ENCODE measurements at regions not wholly inside any gene's neighbourhood (a gene's known extent, or its start where the extent isn't known, plus 50 kb on each side); places are given as distances from the start of the nearest gene placed in this dataset.

DNA sequence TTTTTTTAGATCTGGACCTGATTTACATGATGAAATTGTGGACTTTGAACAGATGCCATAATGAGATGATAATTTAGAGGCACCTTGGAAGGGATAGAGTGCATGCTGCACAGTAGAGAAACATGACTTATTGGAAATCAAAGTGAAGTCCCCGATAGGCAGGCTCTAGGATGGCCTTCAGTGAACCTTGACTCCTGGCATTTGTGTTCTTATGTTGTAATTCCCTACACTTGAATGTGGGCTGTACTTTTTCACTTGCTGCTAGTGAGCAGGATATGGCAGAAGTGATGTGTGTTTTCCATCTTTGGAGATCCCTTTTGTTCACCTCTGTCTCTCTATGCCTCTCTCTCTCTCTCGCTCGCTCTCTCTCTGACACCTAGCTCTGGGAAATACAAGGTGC, 1614.6 kb downstream of the PCDH9 start:
- H3K4me1 Mint-ChIP-seq (ENCODE audit: low read depth), result no peaks in the 10 kb centered on the region
- no peaks in the 10 kb centered on the region for H3K36me3 Mint-ChIP-seq (ENCODE audit: low read depth)
- H3K27me3 Mint-ChIP-seq (ENCODE audit: insufficient read depth), result no peaks in the 10 kb centered on the region
- H3K4me3 Mint-ChIP-seq, result no peak overlapping the region
- no peaks in the 10 kb centered on the region for H3K9me3 Mint-ChIP-seq
- no peak for DNase-seq
- H3K27ac Mint-ChIP-seq, result no peak overlapping the region
- TF ChIP-seq, protein P1, sequence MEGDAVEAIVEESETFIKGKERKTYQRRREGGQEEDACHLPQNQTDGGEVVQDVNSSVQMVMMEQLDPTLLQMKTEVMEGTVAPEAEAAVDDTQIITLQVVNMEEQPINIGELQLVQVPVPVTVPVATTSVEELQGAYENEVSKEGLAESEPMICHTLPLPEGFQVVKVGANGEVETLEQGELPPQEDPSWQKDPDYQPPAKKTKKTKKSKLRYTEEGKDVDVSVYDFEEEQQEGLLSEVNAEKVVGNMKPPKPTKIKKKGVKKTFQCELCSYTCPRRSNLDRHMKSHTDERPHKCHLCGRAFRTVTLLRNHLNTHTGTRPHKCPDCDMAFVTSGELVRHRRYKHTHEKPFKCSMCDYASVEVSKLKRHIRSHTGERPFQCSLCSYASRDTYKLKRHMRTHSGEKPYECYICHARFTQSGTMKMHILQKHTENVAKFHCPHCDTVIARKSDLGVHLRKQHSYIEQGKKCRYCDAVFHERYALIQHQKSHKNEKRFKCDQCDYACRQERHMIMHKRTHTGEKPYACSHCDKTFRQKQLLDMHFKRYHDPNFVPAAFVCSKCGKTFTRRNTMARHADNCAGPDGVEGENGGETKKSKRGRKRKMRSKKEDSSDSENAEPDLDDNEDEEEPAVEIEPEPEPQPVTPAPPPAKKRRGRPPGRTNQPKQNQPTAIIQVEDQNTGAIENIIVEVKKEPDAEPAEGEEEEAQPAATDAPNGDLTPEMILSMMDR (IDR thresholded peaks at IDR 0.05), result no peak

DNA sequence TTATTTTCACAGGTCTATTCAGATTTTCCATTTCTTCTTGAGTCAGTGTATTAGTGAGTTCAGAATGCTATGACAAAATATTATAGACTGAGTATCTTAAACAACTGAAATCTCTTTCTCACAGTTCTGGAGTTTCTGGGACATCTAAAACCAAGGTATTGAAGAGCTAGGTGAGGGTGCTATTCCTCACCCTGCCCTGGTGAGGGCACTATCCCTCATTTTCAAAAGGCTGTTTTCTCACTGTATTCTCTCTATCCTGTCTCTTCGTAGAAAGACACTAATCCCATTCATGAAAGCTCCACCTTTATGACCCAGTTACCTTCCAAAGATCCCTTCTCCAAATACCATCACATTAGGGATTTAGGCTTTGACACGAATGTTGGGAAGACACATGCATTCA, 1617.1 kb downstream of the PCDH9 start:
- Mint-ChIP-seq H3K4me3 (no peak overlapping the region), H3K27ac (no peak overlapping the region), H3K27me3 (ENCODE audit: insufficient read depth) (no peaks in the 10 kb centered on the region), H3K4me1 (ENCODE audit: low read depth) (no peaks in the 10 kb centered on the region), H3K9me3 (no peaks in the 10 kb centered on the region), H3K36me3 (ENCODE audit: low read depth) (no peaks in the 10 kb centered on the region)
- no peak for DNase-seq
- TF ChIP-seq, protein P1 (IDR thresholded peaks at IDR 0.05), result peak; percentile 35

DNA sequence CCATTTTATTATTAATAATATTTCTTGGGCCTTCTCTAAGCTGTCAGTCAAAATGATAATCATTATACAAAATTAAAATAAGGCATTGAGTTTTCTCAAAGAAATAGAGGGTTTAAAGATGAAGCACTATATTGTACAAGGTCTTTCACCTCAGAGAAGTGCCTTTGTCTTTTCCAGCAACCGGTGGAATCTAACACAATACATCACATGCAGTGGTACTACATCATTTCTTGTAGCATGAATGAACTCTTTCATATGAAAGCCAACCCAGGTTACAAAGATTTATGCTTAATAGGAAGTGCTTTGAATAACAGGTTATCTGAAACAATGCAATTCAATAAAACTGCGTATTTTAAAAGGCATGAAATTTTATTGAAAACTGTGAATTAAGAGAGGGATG, 1620.8 kb downstream of the PCDH9 start:
- no peak for DNase-seq
- Mint-ChIP-seq H3K27ac (no peak overlapping the region), H3K27me3 (ENCODE audit: insufficient read depth) (no peaks in the 10 kb centered on the region), H3K4me1 (ENCODE audit: low read depth) (no peaks in the 10 kb centered on the region), H3K4me3 (no peak overlapping the region), H3K36me3 (ENCODE audit: low read depth) (no peaks in the 10 kb centered on the region), H3K9me3 (no peaks in the 10 kb centered on the region)
- TF ChIP-seq, protein P1 (IDR thresholded peaks at IDR 0.05), result no peak

DNA sequence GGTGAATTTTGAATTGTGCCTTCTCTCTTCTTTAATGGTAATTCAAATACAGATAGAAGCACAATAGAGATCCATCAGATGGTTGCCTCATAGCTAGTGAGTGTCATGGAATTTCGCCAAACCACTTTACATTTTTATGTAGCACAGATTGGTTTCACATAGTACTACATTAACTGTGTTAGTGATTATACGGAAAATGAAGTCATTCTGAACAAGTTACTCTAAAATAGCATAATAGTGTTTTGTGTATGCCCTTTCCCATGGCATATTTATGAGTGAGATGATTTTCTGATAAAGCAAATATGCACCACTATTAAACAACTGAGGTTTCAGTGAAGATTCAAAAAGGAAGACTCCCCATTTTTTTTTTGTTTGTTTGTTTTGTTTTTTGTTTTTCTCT, 1623.5 kb downstream of the PCDH9 start:
- DNase-seq, result peak; percentile 31
- no peak overlapping the region for H3K27ac Mint-ChIP-seq
- H3K4me1 Mint-ChIP-seq (ENCODE audit: low read depth), result no peaks in the 10 kb centered on the region
- TF ChIP-seq, protein P1 (IDR thresholded peaks at IDR 0.05), result no peak
- H3K9me3 Mint-ChIP-seq, result no peaks in the 10 kb centered on the region
- no peak overlapping the region for H3K4me3 Mint-ChIP-seq
- no peaks in the 10 kb centered on the region for H3K36me3 Mint-ChIP-seq (ENCODE audit: low read depth)
- no peaks in the 10 kb centered on the region for H3K27me3 Mint-ChIP-seq (ENCODE audit: insufficient read depth)

DNA sequence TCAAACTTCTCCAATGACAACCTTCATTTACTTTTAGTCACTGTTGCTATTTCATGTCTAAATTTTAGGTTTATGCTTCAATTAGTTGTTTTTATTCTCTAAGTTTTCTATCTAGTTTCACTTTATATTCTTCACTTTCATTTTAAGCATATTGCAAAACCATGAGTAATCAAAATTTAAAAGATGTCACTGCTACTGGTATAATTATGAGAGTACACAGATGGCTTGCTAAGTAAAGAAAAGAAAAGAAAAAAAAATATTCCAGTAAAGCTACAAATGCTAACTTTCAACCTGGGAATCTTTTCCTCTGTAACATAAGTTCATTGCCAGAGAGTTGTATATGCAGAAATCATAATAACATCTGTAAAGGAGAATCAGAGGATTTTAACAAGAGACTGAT, 1624.7 kb downstream of the PCDH9 start:
- no peak overlapping the region for H3K4me3 Mint-ChIP-seq
- peaks cover 7% of the 10 kb centered on the region for H3K4me1 Mint-ChIP-seq (ENCODE audit: low read depth)
- H3K27ac Mint-ChIP-seq, result no peak overlapping the region; the same call in 1 of the 2 replicates
- DNase-seq, result no peak
- no peaks in the 10 kb centered on the region for H3K27me3 Mint-ChIP-seq (ENCODE audit: insufficient read depth)
- no peaks in the 10 kb centered on the region for H3K36me3 Mint-ChIP-seq (ENCODE audit: low read depth)
- TF ChIP-seq, protein P1 (IDR thresholded peaks at IDR 0.05), result no peak
- H3K9me3 Mint-ChIP-seq, result no peaks in the 10 kb centered on the region

DNA sequence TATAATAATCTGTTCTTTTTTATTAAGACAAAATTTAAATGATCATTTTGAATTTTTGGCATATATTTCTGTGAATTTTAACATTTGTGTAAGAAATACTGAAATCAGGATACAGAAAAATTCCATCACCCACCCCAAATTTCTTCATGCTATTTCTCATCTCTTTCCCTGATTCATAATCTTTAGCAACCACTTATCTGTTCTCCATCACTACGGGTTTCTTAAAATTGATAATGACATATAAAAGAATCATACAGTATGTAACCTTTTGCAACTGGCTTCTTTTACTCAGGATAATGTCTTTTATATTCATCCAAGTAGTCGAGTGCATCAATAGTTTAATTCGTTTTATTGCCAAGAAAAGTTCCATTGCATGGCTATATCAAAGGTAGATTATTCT, 1627.0 kb downstream of the PCDH9 start:
- TF ChIP-seq, protein P1 (IDR thresholded peaks at IDR 0.05), result no peak
- H3K4me1 Mint-ChIP-seq (ENCODE audit: low read depth), result peaks cover 21% of the 10 kb centered on the region
- H3K36me3 Mint-ChIP-seq (ENCODE audit: low read depth), result peaks cover 4% of the 10 kb centered on the region
- peaks cover 4% of the 10 kb centered on the region; the same call in 1 of the 2 replicates for H3K9me3 Mint-ChIP-seq
- H3K27ac Mint-ChIP-seq, result no peak overlapping the region
- no peak for DNase-seq
- no peak overlapping the region for H3K4me3 Mint-ChIP-seq
- no peaks in the 10 kb centered on the region for H3K27me3 Mint-ChIP-seq (ENCODE audit: insufficient read depth)
